ENCODE measurements at regions not wholly inside any gene's neighbourhood (a gene's known extent, or its start where the extent isn't known, plus 50 kb on each side); places are given as distances from the start of the nearest gene placed in this dataset.

DNA sequence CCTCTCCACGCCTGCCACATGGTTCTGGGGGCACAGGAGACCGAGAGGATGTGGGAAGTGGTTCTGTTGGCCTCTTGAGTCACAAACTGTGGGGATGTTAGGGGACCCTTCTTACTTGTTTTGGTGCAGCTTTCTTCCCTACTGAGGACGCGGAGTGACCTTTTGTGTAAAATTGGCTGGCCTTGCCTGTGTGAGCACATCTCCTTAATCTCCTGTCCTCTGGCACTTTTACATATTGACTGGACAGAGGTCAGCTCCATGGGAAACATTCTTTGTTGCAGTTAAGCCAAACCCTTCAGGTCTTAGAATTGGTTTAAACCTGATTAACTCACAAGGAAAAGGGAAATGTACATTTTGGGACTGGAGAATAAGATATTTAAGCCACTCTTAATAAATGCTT, 51.2 kb upstream of the TENM4 start:
- TF ChIP-seq, protein P1, sequence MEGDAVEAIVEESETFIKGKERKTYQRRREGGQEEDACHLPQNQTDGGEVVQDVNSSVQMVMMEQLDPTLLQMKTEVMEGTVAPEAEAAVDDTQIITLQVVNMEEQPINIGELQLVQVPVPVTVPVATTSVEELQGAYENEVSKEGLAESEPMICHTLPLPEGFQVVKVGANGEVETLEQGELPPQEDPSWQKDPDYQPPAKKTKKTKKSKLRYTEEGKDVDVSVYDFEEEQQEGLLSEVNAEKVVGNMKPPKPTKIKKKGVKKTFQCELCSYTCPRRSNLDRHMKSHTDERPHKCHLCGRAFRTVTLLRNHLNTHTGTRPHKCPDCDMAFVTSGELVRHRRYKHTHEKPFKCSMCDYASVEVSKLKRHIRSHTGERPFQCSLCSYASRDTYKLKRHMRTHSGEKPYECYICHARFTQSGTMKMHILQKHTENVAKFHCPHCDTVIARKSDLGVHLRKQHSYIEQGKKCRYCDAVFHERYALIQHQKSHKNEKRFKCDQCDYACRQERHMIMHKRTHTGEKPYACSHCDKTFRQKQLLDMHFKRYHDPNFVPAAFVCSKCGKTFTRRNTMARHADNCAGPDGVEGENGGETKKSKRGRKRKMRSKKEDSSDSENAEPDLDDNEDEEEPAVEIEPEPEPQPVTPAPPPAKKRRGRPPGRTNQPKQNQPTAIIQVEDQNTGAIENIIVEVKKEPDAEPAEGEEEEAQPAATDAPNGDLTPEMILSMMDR (IDR thresholded peaks at IDR 0.05) = no peak
- no peak for TF ChIP-seq POLR2A (IDR thresholded peaks at IDR 0.05)

All from adrenal gland (tissue), 5 donors.